Left ventricle myocardium inferior (tissue), 1 donor: ENCODE measurements at regions not wholly inside any gene's neighbourhood (a gene's known extent, or its start where the extent isn't known, plus 50 kb on each side); places are given as distances from the start of the nearest gene placed in this dataset.
A peak's percentile ranks its signal among the peaks of the same experiment; 100 is the strongest.

Experiments
- DNase-seq: peaks from one replicate; pipeline ENCODE4 v3.0.0-alpha.2; 2020
- H3K27ac ChIP-seq: fragments of 200-600 bp; replicated peaks from 2 replicates; pipeline ENCODE4 v1.8.0; 2021
- H3K27me3 ChIP-seq: fragments of 200-600 bp; 2 replicates; pipeline ENCODE4 v1.8.0; 2021; ENCODE audit warnings: low read depth
- H3K36me3 ChIP-seq: fragments of 200-600 bp; 2 replicates; pipeline ENCODE4 v1.8.0; 2021
- H3K4me1 ChIP-seq: fragments of 200-600 bp; 2 replicates; pipeline ENCODE4 v1.8.0; 2021
- H3K4me3 ChIP-seq: fragments of 200-600 bp; 2 replicates; pipeline ENCODE4 v1.8.0; 2021; ENCODE audit warnings: mild to moderate bottlenecking, moderate library complexity
- H3K9me3 ChIP-seq: fragments of 200-600 bp; replicated peaks from 2 replicates; pipeline ENCODE4 v1.8.0; 2021
- intact Hi-C: fragments of 100-400 bp; cut with micrococcal nuclease; formaldehyde crosslinking; loops from one replicate; pipeline ENCODE4 v1.11.0; 2022
- TF ChIP-seq, protein P1 (sequence below): fragments of 200-600 bp; IDR thresholded peaks from 2 replicates; pipeline ENCODE4 v1.8.0; 2021; ENCODE audit warnings: antibody characterized with exemption, mild to moderate bottlenecking, borderline replicate concordance
- donor health status: DM: no; HTN: yes; CAD: no; lungs with severe emphysema.

DNA sequence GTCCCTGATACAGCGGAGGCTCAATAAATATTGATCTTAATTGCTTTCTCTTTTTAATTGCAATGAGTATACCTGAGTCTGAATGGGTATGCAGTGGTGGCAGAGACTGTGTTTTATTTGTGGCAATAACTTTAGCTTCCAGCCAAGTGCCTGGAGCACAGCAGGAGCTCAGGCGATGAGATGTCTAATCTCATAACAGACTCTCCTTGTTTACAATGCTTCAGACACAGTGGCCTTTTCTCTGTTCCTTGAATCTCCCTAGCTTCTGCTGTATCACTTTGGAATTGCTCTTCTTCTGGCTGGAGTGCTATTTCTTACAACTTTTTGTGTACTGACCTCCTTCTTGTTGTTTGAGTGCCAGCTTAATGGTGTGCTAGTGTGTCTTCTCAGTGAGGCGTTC, 91.5 kb upstream of the UNC5C start:
- intact Hi-C loops: no loop called here
- no peaks in the 10 kb centered on the region for H3K9me3 ChIP-seq
- H3K36me3 ChIP-seq: no peaks in the 10 kb centered on the region
- H3K4me3 ChIP-seq: no peak overlapping the region
- H3K4me1 ChIP-seq: no peaks in the 10 kb centered on the region
- H3K27ac ChIP-seq: no peak overlapping the region
- peaks cover 11% of the 10 kb centered on the region for H3K27me3 ChIP-seq
- TF ChIP-seq, protein P1, sequence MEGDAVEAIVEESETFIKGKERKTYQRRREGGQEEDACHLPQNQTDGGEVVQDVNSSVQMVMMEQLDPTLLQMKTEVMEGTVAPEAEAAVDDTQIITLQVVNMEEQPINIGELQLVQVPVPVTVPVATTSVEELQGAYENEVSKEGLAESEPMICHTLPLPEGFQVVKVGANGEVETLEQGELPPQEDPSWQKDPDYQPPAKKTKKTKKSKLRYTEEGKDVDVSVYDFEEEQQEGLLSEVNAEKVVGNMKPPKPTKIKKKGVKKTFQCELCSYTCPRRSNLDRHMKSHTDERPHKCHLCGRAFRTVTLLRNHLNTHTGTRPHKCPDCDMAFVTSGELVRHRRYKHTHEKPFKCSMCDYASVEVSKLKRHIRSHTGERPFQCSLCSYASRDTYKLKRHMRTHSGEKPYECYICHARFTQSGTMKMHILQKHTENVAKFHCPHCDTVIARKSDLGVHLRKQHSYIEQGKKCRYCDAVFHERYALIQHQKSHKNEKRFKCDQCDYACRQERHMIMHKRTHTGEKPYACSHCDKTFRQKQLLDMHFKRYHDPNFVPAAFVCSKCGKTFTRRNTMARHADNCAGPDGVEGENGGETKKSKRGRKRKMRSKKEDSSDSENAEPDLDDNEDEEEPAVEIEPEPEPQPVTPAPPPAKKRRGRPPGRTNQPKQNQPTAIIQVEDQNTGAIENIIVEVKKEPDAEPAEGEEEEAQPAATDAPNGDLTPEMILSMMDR: no peak
- no peak for DNase-seq

DNA sequence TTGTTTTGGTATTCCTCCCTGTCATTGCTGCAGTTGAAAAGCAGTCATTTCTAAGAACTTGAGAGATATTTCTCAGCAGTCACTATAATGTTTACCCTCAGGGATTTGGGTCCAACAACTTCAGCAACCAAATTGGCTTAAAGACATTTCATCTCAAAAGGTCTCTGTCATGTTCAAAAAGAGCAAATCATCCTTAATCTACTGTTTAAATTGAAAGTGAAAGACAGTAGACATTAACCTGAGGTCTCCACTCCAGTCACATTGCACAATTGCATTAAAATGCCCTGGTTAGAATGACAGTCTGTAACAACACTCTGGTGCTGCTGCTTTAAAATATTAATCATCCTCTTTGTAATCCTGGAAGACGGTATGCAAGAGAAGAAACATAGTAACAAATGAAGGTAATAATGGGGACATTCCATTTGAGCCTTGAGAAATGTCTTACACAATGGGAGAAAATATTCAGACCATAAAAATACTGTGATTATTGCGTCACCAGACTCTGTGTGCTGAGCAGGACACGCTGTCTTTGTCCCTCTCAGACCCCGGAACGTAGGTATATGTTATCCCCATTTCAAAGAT, 90.2 kb upstream of the UNC5C start:
- H3K27me3 ChIP-seq: peaks cover 11% of the 10 kb centered on the region
- DNase-seq: no peak
- TF ChIP-seq, protein P1: no peak
- H3K4me1 ChIP-seq: no peaks in the 10 kb centered on the region
- no peaks in the 10 kb centered on the region for H3K36me3 ChIP-seq
- H3K9me3 ChIP-seq: no peaks in the 10 kb centered on the region
- H3K4me3 ChIP-seq: no peak overlapping the region
- no peak overlapping the region for H3K27ac ChIP-seq
- intact Hi-C loops: no loop called here

DNA sequence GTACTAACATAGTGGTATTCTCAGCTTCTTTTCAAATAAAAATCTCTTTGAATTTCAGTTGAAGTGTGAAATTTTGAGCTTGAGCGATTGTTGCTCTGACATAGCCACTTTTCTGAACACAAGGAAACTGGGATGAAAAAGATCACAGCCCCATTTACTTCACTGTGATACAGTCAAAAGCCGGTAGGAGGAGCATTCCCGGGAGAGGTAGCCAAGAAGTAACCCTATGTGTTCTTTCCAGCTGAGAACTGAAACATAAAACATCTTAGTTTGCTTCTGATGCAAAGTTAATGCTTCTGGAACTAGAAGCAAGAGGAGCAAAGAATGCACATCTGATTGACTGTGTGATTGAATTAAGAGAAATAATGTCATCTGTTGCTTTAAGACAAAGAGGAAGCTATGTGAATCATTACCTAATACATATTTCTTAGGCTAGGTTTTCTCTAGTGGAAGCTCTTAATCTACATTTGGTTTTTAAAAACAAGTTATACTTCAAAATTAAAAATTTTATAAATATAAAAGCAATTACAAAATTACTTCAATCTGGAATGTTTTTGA, 88.3 kb upstream of the UNC5C start:
- H3K4me1 ChIP-seq: no peaks in the 10 kb centered on the region
- peaks cover 11% of the 10 kb centered on the region for H3K27me3 ChIP-seq
- H3K36me3 ChIP-seq: no peaks in the 10 kb centered on the region
- no peaks in the 10 kb centered on the region for H3K9me3 ChIP-seq
- DNase-seq: no peak
- TF ChIP-seq, protein P1: peak; percentile 44
- no peak overlapping the region for H3K27ac ChIP-seq
- intact Hi-C loops: no loop called here
- no peak overlapping the region for H3K4me3 ChIP-seq

DNA sequence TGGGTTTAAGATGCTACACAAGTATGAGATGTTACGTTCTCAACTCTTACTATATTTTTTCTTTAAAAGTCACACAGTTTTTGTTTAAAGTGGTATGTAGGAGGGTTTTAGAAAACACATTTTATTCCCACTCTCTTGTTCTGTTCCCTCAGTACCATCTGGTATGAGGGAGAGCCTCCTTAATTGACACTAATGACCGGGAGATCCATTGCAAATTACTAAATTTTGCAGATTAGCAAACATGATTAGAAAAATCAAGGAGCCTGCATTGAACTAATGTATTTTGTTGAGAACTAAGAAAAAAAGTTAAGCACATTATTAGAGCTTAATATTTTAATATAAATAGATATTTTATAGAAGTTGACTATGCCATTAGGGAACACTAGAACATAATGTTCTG, 87.3 kb upstream of the UNC5C start:
- peaks cover 11% of the 10 kb centered on the region for H3K27me3 ChIP-seq
- TF ChIP-seq, protein P1: no peak
- no peak for DNase-seq
- no peaks in the 10 kb centered on the region for H3K9me3 ChIP-seq
- intact Hi-C loops: no loop called here
- H3K27ac ChIP-seq: no peak overlapping the region
- H3K4me1 ChIP-seq: no peaks in the 10 kb centered on the region
- no peak overlapping the region for H3K4me3 ChIP-seq
- no peaks in the 10 kb centered on the region for H3K36me3 ChIP-seq

DNA sequence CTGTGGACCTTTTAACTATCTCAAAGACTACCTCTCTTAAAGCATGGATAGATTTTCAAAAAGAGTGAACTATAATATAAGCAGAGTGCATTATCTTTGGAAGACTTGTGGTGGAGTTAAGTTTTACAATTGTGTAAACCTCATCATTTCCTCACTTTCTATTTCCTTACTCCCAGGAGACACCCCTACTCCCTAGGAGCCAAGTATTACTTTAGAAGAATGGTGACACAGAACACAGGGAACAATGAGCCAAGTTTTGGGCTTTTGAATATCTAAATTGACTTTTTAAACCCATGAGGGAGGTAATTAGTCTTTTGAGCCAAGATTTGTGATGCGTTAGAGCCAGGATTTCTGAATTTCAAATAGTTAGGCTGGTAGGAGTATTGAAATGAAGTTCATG, 78.9 kb upstream of the UNC5C start:
- intact Hi-C loops: no loop called here
- Histone ChIP-seq H3K9me3 (no peaks in the 10 kb centered on the region), H3K27me3 (no peaks in the 10 kb centered on the region), H3K4me3 (no peak overlapping the region), H3K36me3 (no peaks in the 10 kb centered on the region), H3K4me1 (peaks cover 13% of the 10 kb centered on the region), H3K27ac (no peak overlapping the region)
- DNase-seq: no peak
- TF ChIP-seq, protein P1: no peak
